ENCODE measurements at regions not wholly inside any gene's neighbourhood (a gene's known extent, or its start where the extent isn't known, plus 50 kb on each side); places are given as distances from the start of the nearest gene placed in this dataset.
"Not testable (repeated sequence)": the region's sequence is repeated elsewhere in the genome, so short reads cannot be mapped to it uniquely, and the experiment has no call there.

GRCh38 chr3:29181149-29181780 is 99.6 kb upstream of the RBMS3 start:
- peaks cover 0 to 5% (median 0%) of the 10 kb centered on the region in 7 donors for H3K9me3 Mint-ChIP-seq
- H3K4me1 Mint-ChIP-seq = no peaks in the 10 kb centered on the region
- H3K36me3 Mint-ChIP-seq = no peaks in the 10 kb centered on the region
- no peak overlapping the region for H3K27ac Mint-ChIP-seq
- DNase-seq (no peak), ATAC-seq (ENCODE audit: low read depth in 2 of 2) (no peak)
- H3K4me3 Mint-ChIP-seq = no peak overlapping the region
- H3K27me3 Mint-ChIP-seq = peaks cover 0 to 3% (median 0%) of the 10 kb centered on the region in 3 donors

- no peaks in the 10 kb centered on the region for H3K36me3 Mint-ChIP-seq
- ATAC-seq (ENCODE audit: low read depth in 2 of 2) = no peak
Observed at GRCh38 chr3:29181872-29182271, 99.0 kb upstream of the RBMS3 start.

GRCh38 chr3:29182828-29183227 is 98.0 kb upstream of the RBMS3 start:
- not testable (repeated sequence) for H3K4me3 Mint-ChIP-seq; H3K27ac Mint-ChIP-seq; ATAC-seq (ENCODE audit: low read depth in 2 of 2); H3K4me1 Mint-ChIP-seq; H3K27me3 Mint-ChIP-seq; H3K9me3 Mint-ChIP-seq; DNase-seq; H3K36me3 Mint-ChIP-seq

More at GRCh38 chr3:29181872-29182271, 99.0 kb upstream of the RBMS3 start:
- Mint-ChIP-seq H3K27me3 (peaks cover 0 to 3% (median 0%) of the 10 kb centered on the region in 3 donors), H3K27ac (no peak overlapping the region), H3K4me1 (no peaks in the 10 kb centered on the region), H3K9me3 (peaks cover 0 to 5% (median 0%) of the 10 kb centered on the region in 7 donors), H3K4me3 (no peak overlapping the region)
- no peak for DNase-seq

GRCh38 chr3:29183346-29184087 is 97.4 kb upstream of the RBMS3 start:
- no peaks in the 10 kb centered on the region for H3K36me3 Mint-ChIP-seq
- peaks cover 0 to 5% (median 0%) of the 10 kb centered on the region in 7 donors for H3K9me3 Mint-ChIP-seq
- peaks cover 0 to 3% (median 0%) of the 10 kb centered on the region in 3 donors for H3K27me3 Mint-ChIP-seq
- no peaks in the 10 kb centered on the region for H3K4me1 Mint-ChIP-seq
- no peak overlapping the region for H3K4me3 Mint-ChIP-seq
- ATAC-seq (ENCODE audit: low read depth in 2 of 2) = no peak
- DNase-seq = no peak
- H3K27ac Mint-ChIP-seq = peak overlapping the region in 1 of 6 donors; percentile 30

GRCh38 chr3:29185706-29186105 is 95.2 kb upstream of the RBMS3 start:
- Mint-ChIP-seq H3K36me3 (no peaks in the 10 kb centered on the region), H3K4me3 (no peak overlapping the region), H3K27ac (no peak overlapping the region), H3K9me3 (peaks cover 0 to under 1% (median 0%) of the 10 kb centered on the region in 7 donors), H3K4me1 (no peaks in the 10 kb centered on the region), H3K27me3 (no peaks in the 10 kb centered on the region)
- DNase-seq (no peak), ATAC-seq (ENCODE audit: low read depth in 2 of 2) (no peak)

GRCh38 chr3:29186131-29186599 is 94.7 kb upstream of the RBMS3 start:
- H3K9me3 Mint-ChIP-seq = peaks cover 0 to 3% (median 2%) of the 10 kb centered on the region in 7 donors
- H3K4me1 Mint-ChIP-seq = no peaks in the 10 kb centered on the region
- ATAC-seq (ENCODE audit: low read depth in 2 of 2) = no peak
- no peak overlapping the region for H3K27ac Mint-ChIP-seq
- no peak for DNase-seq
- H3K36me3 Mint-ChIP-seq = no peaks in the 10 kb centered on the region
- H3K27me3 Mint-ChIP-seq = no peaks in the 10 kb centered on the region
- no peak overlapping the region for H3K4me3 Mint-ChIP-seq

- Mint-ChIP-seq H3K4me1 (no peaks in the 10 kb centered on the region), H3K4me3 (no peak overlapping the region), H3K36me3 (no peaks in the 10 kb centered on the region), H3K9me3 (peaks cover 0 to 10% (median 3%) of the 10 kb centered on the region in 7 donors), H3K27me3 (no peaks in the 10 kb centered on the region), H3K27ac (no peak overlapping the region)
- ATAC-seq (ENCODE audit: low read depth in 2 of 2) (no peak), DNase-seq (no peak)
Observed at GRCh38 chr3:29186982-29187725, 93.7 kb upstream of the RBMS3 start.

GRCh38 chr3:29189328-29189727 is 91.5 kb upstream of the RBMS3 start:
- Mint-ChIP-seq H3K9me3 (peaks cover 2 to 21% (median 6%) of the 10 kb centered on the region in 7 donors), H3K27me3 (no peaks in the 10 kb centered on the region), H3K27ac (no peak overlapping the region)

DNA sequence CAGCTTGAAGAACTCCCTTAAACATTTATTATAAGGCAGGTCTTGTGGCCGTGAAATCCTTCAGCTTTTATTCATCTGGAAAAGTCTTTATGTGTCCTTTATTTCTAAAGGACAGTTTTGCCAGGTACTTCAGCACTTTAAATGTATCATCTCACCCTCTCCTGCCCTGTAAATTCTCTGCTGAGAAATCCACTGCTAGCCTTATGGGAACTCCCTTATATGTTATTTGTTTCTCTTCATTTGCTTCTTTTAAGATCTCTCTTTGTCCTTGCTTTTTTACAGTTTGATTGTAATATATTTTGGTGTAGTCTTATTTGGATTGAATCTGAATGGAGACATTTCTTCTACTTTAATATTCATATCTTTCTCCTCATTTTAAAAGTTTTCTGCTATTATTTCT is 86.7 kb upstream of the RBMS3 start:
- Mint-ChIP-seq H3K9me3 (peaks cover 7 to 28% (median 10%) of the 10 kb centered on the region in 7 donors), H3K4me1 (no peaks in the 10 kb centered on the region), H3K27me3 (no peaks in the 10 kb centered on the region), H3K27ac (no peak overlapping the region), H3K36me3 (peaks cover 0 to 5% of the 10 kb centered on the region in 2 donors), H3K4me3 (no peak overlapping the region)
- ATAC-seq (ENCODE audit: low read depth in 2 of 2) (no peak), DNase-seq (no peak)

More at GRCh38 chr3:29189328-29189727, 91.5 kb upstream of the RBMS3 start:
- peaks cover 0 to 4% of the 10 kb centered on the region in 2 donors for H3K36me3 Mint-ChIP-seq
- ATAC-seq (ENCODE audit: low read depth in 2 of 2) = no peak
- H3K4me3 Mint-ChIP-seq = no peak overlapping the region
- no peak for DNase-seq
- H3K4me1 Mint-ChIP-seq = no peaks in the 10 kb centered on the region

DNA sequence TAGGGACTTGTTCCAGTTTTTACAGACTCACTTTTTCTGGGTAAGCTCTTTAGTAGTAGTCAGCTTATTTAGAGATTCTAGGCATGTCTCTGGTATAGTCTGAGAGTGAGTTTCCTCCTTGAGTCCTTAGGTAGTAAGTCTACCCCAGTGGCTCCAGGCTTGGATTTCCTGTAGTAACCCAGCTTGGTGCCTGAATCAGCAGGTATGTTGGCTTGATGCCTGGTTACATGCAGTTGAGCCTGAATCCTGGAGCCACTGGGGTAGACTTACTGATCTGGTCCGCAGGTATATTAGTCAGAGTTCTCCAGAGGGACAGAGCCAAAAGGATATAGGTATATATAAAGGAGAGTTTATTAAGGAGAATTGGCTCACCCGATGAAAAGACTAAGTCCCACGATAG is 85.8 kb upstream of the RBMS3 start:
- H3K27me3 Mint-ChIP-seq = no peaks in the 10 kb centered on the region
- peaks cover 0 to 5% of the 10 kb centered on the region in 2 donors for H3K36me3 Mint-ChIP-seq
- H3K27ac Mint-ChIP-seq = no peak overlapping the region
- no peaks in the 10 kb centered on the region for H3K4me1 Mint-ChIP-seq
- no peak overlapping the region for H3K4me3 Mint-ChIP-seq
- H3K9me3 Mint-ChIP-seq = peaks cover 7 to 28% (median 10%) of the 10 kb centered on the region in 7 donors
- DNase-seq = no peak
- no peak for ATAC-seq (ENCODE audit: low read depth in 2 of 2)

- Mint-ChIP-seq H3K36me3 (no peaks in the 10 kb centered on the region), H3K27me3 (no peaks in the 10 kb centered on the region), H3K4me1 (no peaks in the 10 kb centered on the region), H3K4me3 (no peak overlapping the region), H3K27ac (no peak overlapping the region), H3K9me3 (peaks cover 0 to 2% (median 0%) of the 10 kb centered on the region in 7 donors)
- no peak for DNase-seq
- no peak for ATAC-seq (ENCODE audit: low read depth in 2 of 2)
Observed at GRCh38 chr3:29201604-29202003, 79.3 kb upstream of the RBMS3 start.

GRCh38 chr3:29202378-29202777 is 78.5 kb upstream of the RBMS3 start:
- no peak overlapping the region for H3K27ac Mint-ChIP-seq
- no peaks in the 10 kb centered on the region for H3K4me1 Mint-ChIP-seq
- H3K9me3 Mint-ChIP-seq = peaks cover 0 to 2% (median 0%) of the 10 kb centered on the region in 7 donors
- H3K27me3 Mint-ChIP-seq = no peaks in the 10 kb centered on the region
- no peak overlapping the region for H3K4me3 Mint-ChIP-seq
- DNase-seq (no peak), ATAC-seq (ENCODE audit: low read depth in 2 of 2) (no peak)
- H3K36me3 Mint-ChIP-seq = no peaks in the 10 kb centered on the region

DNA sequence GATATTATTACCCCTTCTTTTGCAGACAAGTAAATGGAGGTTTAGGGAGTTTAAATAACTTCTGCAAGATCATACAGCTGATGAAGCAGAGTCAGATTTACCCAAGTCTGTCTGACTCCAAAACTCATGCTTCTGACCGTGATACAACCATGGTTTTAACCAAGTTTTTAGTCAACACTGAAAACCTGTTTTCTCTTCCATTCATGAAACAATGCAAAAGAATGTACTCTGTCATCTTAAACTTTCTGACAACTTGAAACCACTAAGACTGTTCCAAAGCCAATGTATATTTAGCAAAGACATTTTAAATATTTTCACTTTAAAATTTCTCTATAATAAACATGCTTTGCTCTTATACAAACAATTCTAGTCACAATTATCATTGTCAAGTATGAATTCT is 77.0 kb upstream of the RBMS3 start:
- no peaks in the 10 kb centered on the region for H3K36me3 Mint-ChIP-seq
- no peaks in the 10 kb centered on the region for H3K4me1 Mint-ChIP-seq

More for the DNA sequence above, 77.0 kb upstream of the RBMS3 start:
- ATAC-seq (ENCODE audit: low read depth in 2 of 2) (no peak), DNase-seq (no peak)
- H3K4me3 Mint-ChIP-seq = no peak overlapping the region
- no peaks in the 10 kb centered on the region for H3K27me3 Mint-ChIP-seq
- H3K9me3 Mint-ChIP-seq = peaks cover 0 to 2% (median 0%) of the 10 kb centered on the region in 7 donors
- H3K27ac Mint-ChIP-seq = no peak overlapping the region

Data from naive B cell (primary cell).